ENCODE measurements at regions not wholly inside any gene's neighbourhood (a gene's known extent, or its start where the extent isn't known, plus 50 kb on each side); places are given as distances from the start of the nearest gene placed in this dataset.

GRCh38 chr10:113234481-113234880, 284.4 kb downstream of the TCF7L2 start:
- TF ChIP-seq ZNF433 (tag by site-specific recombination; IDR thresholded peaks at IDR 0.05; ENCODE audit: low read depth): no peak
- TF ChIP-seq, protein P1, sequence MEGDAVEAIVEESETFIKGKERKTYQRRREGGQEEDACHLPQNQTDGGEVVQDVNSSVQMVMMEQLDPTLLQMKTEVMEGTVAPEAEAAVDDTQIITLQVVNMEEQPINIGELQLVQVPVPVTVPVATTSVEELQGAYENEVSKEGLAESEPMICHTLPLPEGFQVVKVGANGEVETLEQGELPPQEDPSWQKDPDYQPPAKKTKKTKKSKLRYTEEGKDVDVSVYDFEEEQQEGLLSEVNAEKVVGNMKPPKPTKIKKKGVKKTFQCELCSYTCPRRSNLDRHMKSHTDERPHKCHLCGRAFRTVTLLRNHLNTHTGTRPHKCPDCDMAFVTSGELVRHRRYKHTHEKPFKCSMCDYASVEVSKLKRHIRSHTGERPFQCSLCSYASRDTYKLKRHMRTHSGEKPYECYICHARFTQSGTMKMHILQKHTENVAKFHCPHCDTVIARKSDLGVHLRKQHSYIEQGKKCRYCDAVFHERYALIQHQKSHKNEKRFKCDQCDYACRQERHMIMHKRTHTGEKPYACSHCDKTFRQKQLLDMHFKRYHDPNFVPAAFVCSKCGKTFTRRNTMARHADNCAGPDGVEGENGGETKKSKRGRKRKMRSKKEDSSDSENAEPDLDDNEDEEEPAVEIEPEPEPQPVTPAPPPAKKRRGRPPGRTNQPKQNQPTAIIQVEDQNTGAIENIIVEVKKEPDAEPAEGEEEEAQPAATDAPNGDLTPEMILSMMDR (tag by site-specific recombination; IDR thresholded peaks at IDR 0.05): no peak
- no peak for TF ChIP-seq KLF9 (tag by site-specific recombination; IDR thresholded peaks at IDR 0.05; ENCODE audit: low read depth)
- no peak for TF ChIP-seq ZNF362 (tag by site-specific recombination; IDR thresholded peaks at IDR 0.05)
- TF ChIP-seq PATZ1 (tag by site-specific recombination; IDR thresholded peaks at IDR 0.05): no peak
- no peak for TF ChIP-seq ZNF2 (tag by site-specific recombination; IDR thresholded peaks at IDR 0.05)
- no peak for TF ChIP-seq PRDM1 (tag by site-specific recombination; IDR thresholded peaks at IDR 0.05)
- TF ChIP-seq ZNF391 (tag by site-specific recombination; IDR thresholded peaks at IDR 0.05; ENCODE audit: borderline replicate concordance, low read depth): no peak

Measured in HEK293 (cell line).